H1 (cell line): ENCODE measurements at regions not wholly inside any gene's neighbourhood (a gene's known extent, or its start where the extent isn't known, plus 50 kb on each side); places are given as distances from the start of the nearest gene placed in this dataset.

Experiments
- CTCF ChIA-PET: fragments of 300-600 bp; sonication (Branson Sonifier 250); formaldehyde crosslinking; loops from one replicate; lab custom pipeline; 2021; ENCODE audit not compliant: partially characterized antibody; lab: Charles Lee
- POLR2A ChIA-PET: fragments of 300-600 bp; sonication (Branson Sonifier 250); formaldehyde crosslinking; loops from one replicate; lab custom pipeline; 2021; ENCODE audit warnings: inconsistent platforms; ENCODE audit not compliant: partially characterized antibody; lab: Charles Lee
- DNase-seq, 2 experiments: peaks; one replicate each; pipeline versions ENCODE4 v3.0.0 to v3.0.0-alpha.2; 2010 to 2022; ENCODE audit warnings: low spot score in 2 of 2, low read depth in 1 of 2, mixed read lengths in 1 of 2
- FAIRE-seq: peaks from 2 replicates; lab custom pipeline; 2011; peaks lifted over from hg19 to GRCh38; lab: Jason Lieb, UNC
- H2AFZ ChIP-seq: 2 replicates; pipeline ENCODE4 v1.8.1; 2012; ENCODE audit warnings: low read length, inconsistent platforms
- H2AK5ac ChIP-seq: 2 replicates; pipeline ENCODE4 v1.6.1; 2013; ENCODE audit warnings: low read depth, low read length
- H2BK120ac ChIP-seq: replicated peaks from 2 replicates; pipeline ENCODE3; 2013; ENCODE audit warnings: low read depth, low read length, inconsistent platforms
- H2BK12ac ChIP-seq: 2 replicates; pipeline ENCODE4 v1.6.1; 2013; ENCODE audit warnings: low read depth, low read length
- H2BK15ac ChIP-seq: 2 replicates; pipeline ENCODE4 v1.6.1; 2013; ENCODE audit warnings: low read length
- H2BK20ac ChIP-seq: 2 replicates; pipeline ENCODE4 v1.6.1; 2013; ENCODE audit warnings: low read length
- H2BK5ac ChIP-seq: 2 replicates; pipeline ENCODE4 v1.6.1; 2013; ENCODE audit warnings: low read depth, low read length
- H3K14ac ChIP-seq: 2 replicates; pipeline ENCODE4 v1.6.1; 2013; ENCODE audit warnings: inconsistent platforms; ENCODE audit not compliant: insufficient read length
- H3K18ac ChIP-seq: 2 replicates; pipeline ENCODE4 v1.6.1; 2013; ENCODE audit warnings: low read length; ENCODE audit errors: extremely low read depth
- H3K23ac ChIP-seq: 2 replicates; pipeline ENCODE4 v1.6.1; 2013; ENCODE audit warnings: inconsistent platforms; ENCODE audit not compliant: insufficient read length
- H3K23me2 ChIP-seq: 2 replicates; pipeline ENCODE4 v1.6.1; 2013; ENCODE audit warnings: low read depth, low read length
- H3K27ac ChIP-seq: 2 replicates; pipeline ENCODE4 v1.6.1; 2011; ENCODE audit warnings: low read depth, low read length, inconsistent platforms
- H3K27me3 ChIP-seq, 4 experiments: replicated peaks in 1 of 4; 1 replicate in 1 of 4; 2 replicates in 3 of 4; pipeline versions ENCODE4 v1.6.1 to v1.8.1; 2011 to 2013; ENCODE audit warnings: low read length in 3 of 4, mild to moderate bottlenecking in 3 of 4, inconsistent platforms in 2 of 4, mixed read lengths in 2 of 4, moderate library complexity in 1 of 4; ENCODE audit not compliant: control insufficient read depth in 3 of 4, insufficient read depth in 3 of 4; ENCODE audit errors: extremely low read depth in 1 of 4
- H3K36me3 ChIP-seq, 4 experiments: 2 replicates each; pipeline versions ENCODE4 v1.6.1 to v1.8.1; 2011 to 2013; ENCODE audit warnings: mild to moderate bottlenecking in 4 of 4, low read length in 3 of 4, moderate library complexity in 2 of 4, control low read depth in 1 of 4, inconsistent platforms in 1 of 4; ENCODE audit not compliant: insufficient read depth in 4 of 4, control insufficient read depth in 2 of 4
- H3K4ac ChIP-seq: replicated peaks from 2 replicates; pipeline ENCODE3; 2013; ENCODE audit warnings: low read length, low read depth, mixed read lengths, inconsistent platforms; ENCODE audit not compliant: insufficient read length
- H3K4me1 ChIP-seq, 4 experiments: replicated peaks in 1 of 4; 1 replicate in 1 of 4; 2 replicates in 3 of 4; pipeline versions ENCODE4 v1.6.1 to v1.8.1; 2011 to 2013; ENCODE audit warnings: low read length in 3 of 4, inconsistent platforms in 2 of 4, mixed read lengths in 1 of 4; ENCODE audit not compliant: insufficient read depth in 4 of 4, control insufficient read depth in 3 of 4
- H3K4me2 ChIP-seq, 2 experiments: 2 replicates each; pipeline versions ENCODE4 v1.6.1 to v1.8.1; 2011 to 2013; ENCODE audit warnings: low read depth in 2 of 2, low read length in 2 of 2, control low read depth in 1 of 2, inconsistent platforms in 1 of 2, mild to moderate bottlenecking in 1 of 2; ENCODE audit not compliant: insufficient read depth in 1 of 2
- H3K4me3 ChIP-seq, 4 experiments: fragments of 200-600, 300-600 bp in 1 of 4; sonication (generic), shearing (Covaris generic), sonication (Bioruptor Twin) in 1 of 4; 2 replicates each; pipeline versions ENCODE4 v1.5.1 to v1.8.1; 2011 to 2016; ENCODE audit warnings: low read length in 4 of 4, low read depth in 3 of 4, control low read depth in 2 of 4, inconsistent platforms in 2 of 4, mild to moderate bottlenecking in 2 of 4, mixed read lengths in 1 of 4, moderate library complexity in 1 of 4; ENCODE audit not compliant: insufficient read depth in 2 of 4; ENCODE audit errors: extremely low read depth in 1 of 4
- H3K56ac ChIP-seq: replicated peaks from 2 replicates; pipeline ENCODE3; 2013; ENCODE audit warnings: low read depth, mild to moderate bottlenecking, mixed read lengths, low read length, inconsistent platforms; ENCODE audit not compliant: insufficient read length
- H3K79me1 ChIP-seq: 2 replicates; pipeline ENCODE4 v1.6.1; 2013; ENCODE audit warnings: low read depth, low read length, control low read depth
- H3K79me2 ChIP-seq, 2 experiments: 2 replicates each; pipeline versions ENCODE4 v1.6.1 to v1.8.1; 2012 to 2013; ENCODE audit warnings: low read length in 2 of 2, mild to moderate bottlenecking in 2 of 2, inconsistent platforms in 1 of 2; ENCODE audit not compliant: insufficient read depth in 2 of 2, control insufficient read depth in 1 of 2
- H3K9ac ChIP-seq, 4 experiments: replicated peaks in 1 of 4; 1 replicate in 1 of 4; 2 replicates in 3 of 4; pipeline versions ENCODE4 v1.6.1 to v1.8.1; 2011 to 2013; ENCODE audit warnings: low read depth in 3 of 4, low read length in 3 of 4, control low read depth in 2 of 4, mild to moderate bottlenecking in 2 of 4, moderate library complexity in 2 of 4, inconsistent platforms in 1 of 4; ENCODE audit errors: extremely low read depth in 1 of 4
- H3K9me3 ChIP-seq, 2 experiments: 2 replicates each; pipeline versions ENCODE4 v1.6.1 to v1.8.1; 2012 to 2013; ENCODE audit warnings: mild to moderate bottlenecking in 2 of 2, moderate library complexity in 2 of 2, control low read depth in 1 of 2, inconsistent platforms in 1 of 2, low read depth in 1 of 2, low read length in 1 of 2, mixed read lengths in 1 of 2; ENCODE audit not compliant: insufficient read depth in 2 of 2
- H4K20me1 ChIP-seq, 2 experiments: replicated peaks in 1 of 2; 2 replicates each; pipeline versions ENCODE3 to v1.8.1; 2011 to 2013; ENCODE audit warnings: inconsistent platforms in 2 of 2, low read length in 2 of 2, mild to moderate bottlenecking in 1 of 2; ENCODE audit not compliant: insufficient read depth in 2 of 2, control insufficient read depth in 1 of 2
- H4K5ac ChIP-seq: 2 replicates; pipeline ENCODE4 v1.6.1; 2013; ENCODE audit warnings: low read length, low read depth, mixed read lengths, inconsistent platforms; ENCODE audit not compliant: insufficient read length
- H4K8ac ChIP-seq: 2 replicates; pipeline ENCODE4 v1.8.0; 2013; ENCODE audit warnings: mild to moderate bottlenecking, moderate library complexity, low read length, inconsistent platforms; ENCODE audit not compliant: insufficient read depth; ENCODE audit errors: extremely low read depth
- H4K91ac ChIP-seq: replicated peaks from 2 replicates; pipeline ENCODE3; 2013; ENCODE audit warnings: low read length, mixed read lengths, inconsistent platforms; ENCODE audit not compliant: insufficient read length
- ATF3 ChIP-seq: IDR thresholded peaks from 2 replicates; pipeline ENCODE4 v1.6.1; 2011; ENCODE audit warnings: low read depth, mild to moderate bottlenecking, low read length; ENCODE audit not compliant: insufficient read depth
- BCL11A ChIP-seq, 2 experiments: IDR thresholded peaks; one replicate each; pipeline ENCODE4 v1.6.1; 2011; ENCODE audit warnings: low read depth in 2 of 2, low read length in 2 of 2, mild to moderate bottlenecking in 2 of 2
- BRCA1 ChIP-seq: IDR thresholded peaks from 2 replicates; pipeline ENCODE4 v1.6.1; 2012; ENCODE audit warnings: low read depth, low read length, improper control_type of control experiment
- CEBPB ChIP-seq: IDR thresholded peaks from 2 replicates; pipeline ENCODE4 v1.6.1; 2012; ENCODE audit warnings: low read depth, low read length
- EGR1 ChIP-seq: IDR thresholded peaks from 2 replicates; pipeline ENCODE4 v1.6.1; 2011; ENCODE audit warnings: low read depth, low read length, borderline replicate concordance
- EP300 ChIP-seq, 2 experiments: IDR thresholded peaks; 1 replicate in 1 of 2; 2 replicates in 1 of 2; pipeline ENCODE4 v1.6.1; 2011 to 2012; ENCODE audit warnings: low read depth in 2 of 2, low read length in 2 of 2, mild to moderate bottlenecking in 2 of 2, borderline replicate concordance in 1 of 2, inconsistent platforms in 1 of 2, moderate library complexity in 1 of 2
- FOSL1 ChIP-seq: IDR thresholded peaks from 2 replicates; pipeline ENCODE4 v1.6.1; 2011; ENCODE audit warnings: mild to moderate bottlenecking, low read depth, low read length, moderate library complexity; ENCODE audit not compliant: insufficient read depth
- JUN ChIP-seq: IDR thresholded peaks from 2 replicates; pipeline ENCODE4 v1.6.1; 2011; ENCODE audit warnings: low read depth, mild to moderate bottlenecking, improper control_type of control experiment, low read length
- KDM5A ChIP-seq: fragments of 200-600 bp; IDR thresholded peaks from 2 replicates; pipeline ENCODE4 v1.7.1; 2012; ENCODE audit warnings: mild to moderate bottlenecking, low read length, inconsistent platforms, mixed read lengths
- RXRA ChIP-seq: IDR thresholded peaks from 2 replicates; pipeline ENCODE4 v1.6.1; 2011; ENCODE audit warnings: low read depth, mild to moderate bottlenecking, low read length, moderate library complexity; ENCODE audit not compliant: insufficient read depth
- SIX5 ChIP-seq: IDR thresholded peaks from 2 replicates; pipeline ENCODE4 v1.6.1; 2011; ENCODE audit warnings: mild to moderate bottlenecking, low read depth, low read length
- SP1 ChIP-seq: IDR thresholded peaks from 2 replicates; pipeline ENCODE4 v1.6.1; 2011; ENCODE audit warnings: low read depth, low read length
- SUZ12 ChIP-seq: fragments of 200-600 bp; sonication (generic); IDR thresholded peaks from 2 replicates; pipeline ENCODE4 v1.6.1; 2012; ENCODE audit warnings: mild to moderate bottlenecking, inconsistent platforms, low read length, moderate library complexity, mixed read lengths

- Histone ChIP-seq H3K56ac (no peak overlapping the region), H2BK120ac (no peak overlapping the region), H2AK5ac (no peak overlapping the region), H4K8ac (no peak overlapping the region), H2BK15ac (no peak overlapping the region), H3K9ac (no peak overlapping the region), H3K14ac (no peak overlapping the region), H3K79me2 (no peaks in the 10 kb centered on the region), H3K4me1 (no peaks in the 10 kb centered on the region), H3K4me2 (no peak overlapping the region), H2BK5ac (no peak overlapping the region), H3K27me3 (no peaks in the 10 kb centered on the region), H3K9me3 (no peaks in the 10 kb centered on the region; a peak in 1 of 4 replicates), H3K36me3 (no peaks in the 10 kb centered on the region), H4K20me1 (no peaks in the 10 kb centered on the region), H3K27ac (no peak overlapping the region), H3K4ac (no peak overlapping the region), H3K23me2 (no peaks in the 10 kb centered on the region), H2AFZ (no peak overlapping the region), H2BK12ac (no peak overlapping the region), H3K79me1 (no peaks in the 10 kb centered on the region), H3K4me3 (no peak overlapping the region), H4K91ac (no peak overlapping the region), H3K23ac (no peak overlapping the region), H2BK20ac (no peak overlapping the region), H3K18ac (no peak overlapping the region), H4K5ac (no peak overlapping the region)
- CTCF ChIA-PET = interaction anchor here (0.6 to 1.0 kb wide), 3 partner anchors 434 to 567 kb away, joined by 3 read pairs; no protein-coding TSS in a partner anchor
- FAIRE-seq (no peak), DNase-seq (no peak)
- TF ChIP-seq FOSL1 (no peak), CEBPB (no peak), SP1 (no peak), RXRA (no peak), SUZ12 (no peak), ATF3 (no peak), BCL11A (IDR thresholded peaks at IDR 0.05; ENCODE audit: low read depth in 2 of 2, low read length in 2 of 2) (no peak), BRCA1 (no peak), EP300 (IDR thresholded peaks at IDR 0.05; ENCODE audit: borderline replicate concordance in 1 of 2, low read depth in 2 of 2, low read length in 2 of 2) (no peak), SIX5 (no peak), EGR1 (no peak), KDM5A (no peak), JUN (no peak)
- POLR2A ChIA-PET = interaction anchor here (1.0 kb wide), 1 partner anchor 15 kb away, joined by 4 read pairs; no protein-coding TSS in a partner anchor
Observed at GRCh38 chr21:28310711-28311110, 682.0 kb downstream of the LTN1 start.
